Psoas muscle (tissue), 7 donors: ENCODE measurements at regions not wholly inside any gene's neighbourhood (a gene's known extent, or its start where the extent isn't known, plus 50 kb on each side); places are given as distances from the start of the nearest gene placed in this dataset.

Experiments
- ATAC-seq, 4 donors: fragments of 200-7000 bp; cut with Tn5 transposase; one replicate each; pipeline ENCODE4 v1.9.1; 2020; ENCODE audit warnings: moderate library complexity in 3 of 4, mild to moderate bottlenecking in 2 of 4
- DNase-seq, 2 donors: peaks; one replicate each; pipeline ENCODE4 v3.0.0-alpha.2; 2020
- H3K27ac ChIP-seq: fragments of 200-600 bp; one replicate; pipeline ENCODE4 v1.8.0; 2022
- H3K27me3 ChIP-seq, 3 donors: fragments of 200-600 bp in 1 of 3; one replicate each; pipeline versions ENCODE4 v1.6.1 to v1.8.0; 2013 to 2022; ENCODE audit warnings: low read length in 2 of 3, mild to moderate bottlenecking in 2 of 3, moderate library complexity in 1 of 3; ENCODE audit not compliant: insufficient read depth in 3 of 3
- H3K36me3 ChIP-seq, 2 donors: fragments of 200-600 bp in 1 of 2; one replicate each; pipeline versions ENCODE4 v1.6.1 to v1.8.0; 2013 to 2022; ENCODE audit warnings: low read depth in 1 of 2, mild to moderate bottlenecking in 1 of 2, moderate library complexity in 1 of 2; ENCODE audit not compliant: insufficient read depth in 1 of 2
- H3K4me1 ChIP-seq: fragments of 200-600 bp; one replicate; pipeline ENCODE4 v1.8.0; 2022
- H3K4me3 ChIP-seq: fragments of 200-600 bp; one replicate; pipeline ENCODE4 v1.8.0; 2022; ENCODE audit warnings: mild to moderate bottlenecking
- H3K9me3 ChIP-seq: fragments of 200-600 bp; one replicate; pipeline ENCODE4 v1.8.0; 2022
- WGBS, 3 donors: extraction: QIAGEN DNeasy Blood & Tissue Kit; methylation state at CpG; one replicate each; pipeline versions ENCODE4 v1.1.6 to v1.1.7; 2013; 5-methylcytosine and 5-hydroxymethylcytosine counted together
- intact Hi-C, 2 donors: fragments of 100-400 bp; cut with DNase I; formaldehyde crosslinking; loops; one replicate each; pipeline versions ENCODE4 v1.11.0 to v1.14.2; 2022
- TF ChIP-seq, protein P1 (sequence below): fragments of 200-600 bp; IDR thresholded peaks from one replicate; pipeline ENCODE4 v1.8.0; 2022; ENCODE audit warnings: antibody characterized with exemption
- donor health status: healthy with polysubstance abuse.
- donor health status: DM: no; HTN: no; CAD: no; lungs with moderate emphysema.
- donor health status: Bipolar disorder and iron deficiency.
- donor health status: healthy.
- donor health status: DM: yes; HTN: yes; CAD: no.
- donor health status: DM: no; HTN: no; CAD: no.
- donor health status: DM: yes; HTN: yes; CAD: no.

DNA sequence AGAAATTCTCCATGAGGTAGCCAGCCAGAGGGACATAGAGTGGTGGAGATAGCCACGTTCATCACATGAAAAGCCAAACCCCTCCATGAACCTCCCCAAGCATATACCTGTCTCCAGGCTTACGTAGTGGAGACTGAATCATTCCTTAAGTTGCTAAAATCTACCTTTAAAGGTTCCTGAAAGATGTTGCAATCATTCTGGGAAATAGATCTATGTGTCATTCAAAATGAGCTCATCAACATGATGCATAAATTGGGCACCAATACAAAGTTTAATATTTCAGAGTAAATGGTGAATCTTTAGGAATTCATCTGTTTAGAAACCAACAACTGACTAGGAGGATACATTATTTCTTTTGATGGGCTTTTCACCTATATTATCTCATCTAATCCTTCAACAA, 362.6 kb upstream of the ID2 start:
- WGBS, 3 donors = 54 to 74% (median 55%) methylated on average over 2 of the region's 2 CpGs
- Histone ChIP-seq H3K9me3 (no peaks in the 10 kb centered on the region), H3K27ac (no peak overlapping the region), H3K27me3 (no peaks in the 10 kb centered on the region), H3K36me3 (no peaks in the 10 kb centered on the region), H3K4me3 (no peak overlapping the region), H3K4me1 (no peaks in the 10 kb centered on the region)
- no peak for DNase-seq
- intact Hi-C loops = no loop called here
- no peak for ATAC-seq
- TF ChIP-seq, protein P1, sequence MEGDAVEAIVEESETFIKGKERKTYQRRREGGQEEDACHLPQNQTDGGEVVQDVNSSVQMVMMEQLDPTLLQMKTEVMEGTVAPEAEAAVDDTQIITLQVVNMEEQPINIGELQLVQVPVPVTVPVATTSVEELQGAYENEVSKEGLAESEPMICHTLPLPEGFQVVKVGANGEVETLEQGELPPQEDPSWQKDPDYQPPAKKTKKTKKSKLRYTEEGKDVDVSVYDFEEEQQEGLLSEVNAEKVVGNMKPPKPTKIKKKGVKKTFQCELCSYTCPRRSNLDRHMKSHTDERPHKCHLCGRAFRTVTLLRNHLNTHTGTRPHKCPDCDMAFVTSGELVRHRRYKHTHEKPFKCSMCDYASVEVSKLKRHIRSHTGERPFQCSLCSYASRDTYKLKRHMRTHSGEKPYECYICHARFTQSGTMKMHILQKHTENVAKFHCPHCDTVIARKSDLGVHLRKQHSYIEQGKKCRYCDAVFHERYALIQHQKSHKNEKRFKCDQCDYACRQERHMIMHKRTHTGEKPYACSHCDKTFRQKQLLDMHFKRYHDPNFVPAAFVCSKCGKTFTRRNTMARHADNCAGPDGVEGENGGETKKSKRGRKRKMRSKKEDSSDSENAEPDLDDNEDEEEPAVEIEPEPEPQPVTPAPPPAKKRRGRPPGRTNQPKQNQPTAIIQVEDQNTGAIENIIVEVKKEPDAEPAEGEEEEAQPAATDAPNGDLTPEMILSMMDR = no peak

DNA sequence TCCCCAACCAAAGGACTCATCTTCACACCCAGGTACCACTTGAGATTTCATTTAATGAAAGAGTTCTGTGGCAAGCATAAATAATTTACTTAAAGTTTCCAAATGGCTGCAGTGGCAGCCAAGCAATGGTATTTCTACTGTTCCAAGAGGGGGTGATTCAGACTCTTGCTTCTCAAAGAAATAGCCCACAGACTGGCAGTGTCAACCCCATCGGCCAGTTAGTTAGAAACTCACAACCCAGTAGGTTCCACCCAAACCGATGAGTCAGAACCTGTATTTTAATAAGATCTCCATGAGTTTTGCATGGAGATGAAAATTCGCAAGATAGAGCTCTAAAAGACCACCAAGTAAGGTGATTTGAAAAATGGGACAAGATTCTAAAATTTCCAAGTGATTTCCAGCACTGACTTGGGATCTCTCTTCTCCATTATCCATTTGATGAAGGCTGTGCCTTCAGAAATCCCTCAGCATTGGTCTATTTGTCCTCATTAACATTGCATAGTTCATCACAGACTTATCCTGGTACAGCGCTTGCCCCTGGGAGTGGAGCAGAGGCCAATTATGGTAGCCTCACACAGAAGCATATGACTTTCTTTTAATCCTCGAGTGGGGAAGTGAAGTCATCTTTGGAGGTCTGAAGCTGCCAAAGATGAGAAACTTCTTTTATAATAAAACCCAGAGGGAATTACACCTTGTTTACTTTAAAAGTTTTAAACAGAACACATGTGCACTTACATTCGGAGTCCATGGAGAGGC, 361.4 kb upstream of the ID2 start:
- H3K4me1 ChIP-seq = no peaks in the 10 kb centered on the region
- no peak for ATAC-seq

DNA sequence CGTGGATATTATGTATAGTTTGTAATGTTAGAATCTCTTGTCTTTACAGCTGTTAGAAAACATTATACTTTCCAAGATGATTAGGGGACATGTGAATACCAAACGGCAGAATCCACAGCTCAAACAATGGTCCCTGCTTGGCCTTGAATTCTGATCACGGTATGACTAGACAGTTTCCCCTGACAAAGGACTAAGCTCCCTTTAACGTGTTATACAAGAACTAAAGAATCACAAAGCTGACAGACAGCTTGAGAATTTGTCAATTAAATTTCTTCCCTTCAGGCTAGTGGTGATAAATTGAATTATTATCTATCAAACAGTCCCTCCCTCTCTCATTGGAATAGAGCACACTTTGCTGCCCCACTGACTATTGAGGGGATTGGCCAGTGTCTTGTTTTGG, 359.2 kb upstream of the ID2 start:
- no peaks in the 10 kb centered on the region for H3K4me1 ChIP-seq
- intact Hi-C loops = no loop called here
- no peaks in the 10 kb centered on the region for H3K27me3 ChIP-seq
- H3K9me3 ChIP-seq = no peaks in the 10 kb centered on the region
- no peak overlapping the region for H3K27ac ChIP-seq
- WGBS, 3 donors = 57 to 62% (median 57%) methylated on average over 4 of the region's 4 CpGs
- no peak overlapping the region for H3K4me3 ChIP-seq
- ATAC-seq = no peak
- no peak for DNase-seq
- H3K36me3 ChIP-seq = no peaks in the 10 kb centered on the region
- TF ChIP-seq, protein P1 = no peak

More for the DNA sequence above, 361.4 kb upstream of the ID2 start:
- intact Hi-C loops = no loop called here
- no peak overlapping the region for H3K27ac ChIP-seq
- H3K4me3 ChIP-seq = no peak overlapping the region
- TF ChIP-seq, protein P1 = no peak
- H3K36me3 ChIP-seq = no peaks in the 10 kb centered on the region
- no peaks in the 10 kb centered on the region for H3K27me3 ChIP-seq
- WGBS, 3 donors = 79 to 82% (median 82%) methylated on average over 6 of the region's 6 CpGs
- H3K9me3 ChIP-seq = no peaks in the 10 kb centered on the region
- DNase-seq = no peak

DNA sequence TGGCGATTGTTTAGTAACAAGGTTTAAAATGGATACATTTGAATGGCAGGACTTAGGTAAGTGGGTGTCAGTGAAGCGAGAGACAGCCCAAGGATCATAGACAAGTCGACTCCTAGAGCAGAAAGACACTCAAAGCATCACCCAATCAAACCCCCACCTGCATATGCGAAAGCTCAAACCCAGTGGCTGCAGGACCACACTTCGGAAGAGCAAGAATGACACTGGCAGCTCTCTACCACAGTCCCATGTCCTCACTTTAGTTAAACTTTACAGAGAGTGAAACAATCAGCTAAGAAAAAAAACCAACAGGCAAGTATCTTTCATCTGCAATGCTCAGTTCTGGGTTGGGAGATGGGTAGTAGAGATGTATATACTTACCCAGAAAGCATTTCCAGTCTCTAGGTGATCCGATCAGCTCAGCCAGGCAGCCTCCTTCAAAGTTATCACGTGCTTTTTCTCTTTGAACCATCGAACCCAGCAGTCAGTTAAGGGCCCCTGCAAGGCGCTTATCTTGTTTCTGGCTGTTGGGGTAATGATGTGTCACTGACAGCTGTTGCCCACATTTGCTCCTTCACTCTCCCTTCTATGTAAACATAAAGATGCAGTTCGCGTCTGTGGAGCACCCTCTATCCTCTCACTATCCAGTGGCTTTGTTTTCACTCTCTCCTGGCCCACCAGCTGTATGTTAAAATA, 357.5 kb upstream of the ID2 start:
- Histone ChIP-seq H3K36me3 (no peaks in the 10 kb centered on the region), H3K4me1 (no peaks in the 10 kb centered on the region), H3K27ac (no peak overlapping the region), H3K4me3 (no peak overlapping the region), H3K27me3 (no peaks in the 10 kb centered on the region), H3K9me3 (no peaks in the 10 kb centered on the region)
- no peak for ATAC-seq
- no peak for DNase-seq
- WGBS, 3 donors = 47 to 49% (median 47%) methylated on average over 11 of the region's 11 CpGs
- intact Hi-C loops = no loop called here
- TF ChIP-seq, protein P1 = no peak
